ENCODE measurements at regions not wholly inside any gene's neighbourhood (a gene's known extent, or its start where the extent isn't known, plus 50 kb on each side); places are given as distances from the start of the nearest gene placed in this dataset.

DNA sequence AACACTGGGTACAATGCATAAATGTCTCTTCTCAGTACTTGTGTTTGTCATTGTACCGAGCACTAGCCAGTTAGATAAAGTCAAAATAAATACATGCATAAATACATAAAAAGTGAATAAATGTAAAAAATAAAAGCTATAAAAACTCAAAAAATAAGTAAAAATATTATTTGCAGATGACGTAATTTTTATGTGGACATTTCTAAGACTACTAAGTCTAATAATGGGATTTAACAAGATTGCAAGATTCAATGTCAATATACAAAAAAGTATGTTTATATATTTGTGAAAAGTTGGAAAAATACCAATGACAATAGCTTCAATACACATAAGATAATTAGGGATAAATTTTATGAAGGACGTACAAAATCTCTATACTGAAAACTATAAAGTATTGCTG lies 639.6 kb downstream of the CBLN4 start:
- H3K9me3 Mint-ChIP-seq (ENCODE audit: unreplicated experiment), result peaks cover 11% of the 10 kb centered on the region
- TF ChIP-seq, protein P1, sequence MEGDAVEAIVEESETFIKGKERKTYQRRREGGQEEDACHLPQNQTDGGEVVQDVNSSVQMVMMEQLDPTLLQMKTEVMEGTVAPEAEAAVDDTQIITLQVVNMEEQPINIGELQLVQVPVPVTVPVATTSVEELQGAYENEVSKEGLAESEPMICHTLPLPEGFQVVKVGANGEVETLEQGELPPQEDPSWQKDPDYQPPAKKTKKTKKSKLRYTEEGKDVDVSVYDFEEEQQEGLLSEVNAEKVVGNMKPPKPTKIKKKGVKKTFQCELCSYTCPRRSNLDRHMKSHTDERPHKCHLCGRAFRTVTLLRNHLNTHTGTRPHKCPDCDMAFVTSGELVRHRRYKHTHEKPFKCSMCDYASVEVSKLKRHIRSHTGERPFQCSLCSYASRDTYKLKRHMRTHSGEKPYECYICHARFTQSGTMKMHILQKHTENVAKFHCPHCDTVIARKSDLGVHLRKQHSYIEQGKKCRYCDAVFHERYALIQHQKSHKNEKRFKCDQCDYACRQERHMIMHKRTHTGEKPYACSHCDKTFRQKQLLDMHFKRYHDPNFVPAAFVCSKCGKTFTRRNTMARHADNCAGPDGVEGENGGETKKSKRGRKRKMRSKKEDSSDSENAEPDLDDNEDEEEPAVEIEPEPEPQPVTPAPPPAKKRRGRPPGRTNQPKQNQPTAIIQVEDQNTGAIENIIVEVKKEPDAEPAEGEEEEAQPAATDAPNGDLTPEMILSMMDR (IDR thresholded peaks at IDR 0.05; ENCODE audit: unreplicated experiment), result no peak
- no peak overlapping the region for H3K4me3 Mint-ChIP-seq (ENCODE audit: unreplicated experiment)
- H3K27me3 Mint-ChIP-seq (ENCODE audit: unreplicated experiment), result peaks cover 2% of the 10 kb centered on the region
- H3K4me1 Mint-ChIP-seq (ENCODE audit: unreplicated experiment), result no peaks in the 10 kb centered on the region
- no peak for DNase-seq (ENCODE audit: low spot score)
- peaks cover 4% of the 10 kb centered on the region for H3K36me3 Mint-ChIP-seq (ENCODE audit: low read depth, unreplicated experiment)
- H3K27ac Mint-ChIP-seq (ENCODE audit: unreplicated experiment), result no peak overlapping the region

GRCh38 chr20:55360895-55361294 lies 644.4 kb downstream of the CBLN4 start:
- Mint-ChIP-seq H3K4me3 (ENCODE audit: unreplicated experiment) (no peak overlapping the region), H3K4me1 (ENCODE audit: unreplicated experiment) (no peaks in the 10 kb centered on the region), H3K36me3 (ENCODE audit: low read depth, unreplicated experiment) (peaks cover 4% of the 10 kb centered on the region), H3K27ac (ENCODE audit: unreplicated experiment) (no peak overlapping the region), H3K9me3 (ENCODE audit: unreplicated experiment) (peaks cover 16% of the 10 kb centered on the region), H3K27me3 (ENCODE audit: unreplicated experiment) (no peaks in the 10 kb centered on the region)
- DNase-seq (ENCODE audit: low spot score), result no peak
- TF ChIP-seq, protein P1 (IDR thresholded peaks at IDR 0.05; ENCODE audit: unreplicated experiment), result no peak

DNA sequence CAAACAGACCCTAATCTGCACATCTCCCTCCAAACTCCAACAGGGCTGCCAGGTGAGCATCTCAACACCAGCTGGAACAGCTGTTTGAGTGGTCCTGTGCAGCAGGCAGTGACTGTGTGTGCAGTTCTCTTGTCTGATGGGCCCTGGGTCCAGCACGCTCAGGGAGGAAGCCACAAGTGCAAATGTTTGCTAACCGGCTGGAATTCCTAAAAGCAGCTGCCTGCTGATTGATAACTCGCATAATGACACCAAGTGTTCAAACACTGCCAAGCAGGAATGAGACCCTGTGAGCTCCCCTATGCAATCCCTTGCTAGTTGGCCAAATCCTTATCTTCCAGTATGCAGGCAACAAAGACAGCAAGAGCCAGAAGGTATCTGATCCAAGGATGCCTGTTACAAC lies 650.6 kb downstream of the CBLN4 start:
- Mint-ChIP-seq H3K36me3 (ENCODE audit: low read depth, unreplicated experiment) (no peaks in the 10 kb centered on the region), H3K9me3 (ENCODE audit: unreplicated experiment) (peaks cover 23% of the 10 kb centered on the region), H3K4me1 (ENCODE audit: unreplicated experiment) (no peaks in the 10 kb centered on the region), H3K4me3 (ENCODE audit: unreplicated experiment) (no peak overlapping the region), H3K27me3 (ENCODE audit: unreplicated experiment) (peaks cover 5% of the 10 kb centered on the region), H3K27ac (ENCODE audit: unreplicated experiment) (no peak overlapping the region)
- TF ChIP-seq, protein P1 (IDR thresholded peaks at IDR 0.05; ENCODE audit: unreplicated experiment), result no peak
- no peak for DNase-seq (ENCODE audit: low spot score)

DNA sequence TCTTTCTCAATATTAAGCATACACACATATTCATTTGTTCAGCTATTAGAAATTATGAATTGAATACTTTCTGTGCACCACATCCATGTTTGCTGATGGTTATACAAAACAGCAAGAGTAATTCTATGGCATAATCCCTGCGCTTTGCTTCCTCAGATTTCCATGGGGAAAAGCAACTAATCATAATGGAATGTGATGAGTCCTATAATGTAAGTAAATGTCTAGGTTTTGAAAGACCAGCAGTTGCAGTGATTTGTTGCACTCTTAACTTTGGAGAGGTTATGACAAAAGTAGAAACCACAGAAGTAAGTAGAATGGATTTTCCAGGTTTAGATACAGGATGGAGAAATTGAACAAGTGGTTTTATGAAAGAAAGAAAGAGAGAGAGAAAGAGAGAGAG lies 652.1 kb downstream of the CBLN4 start:
- no peaks in the 10 kb centered on the region for H3K36me3 Mint-ChIP-seq (ENCODE audit: low read depth, unreplicated experiment)

GRCh38 chr20:55348223-55348622 lies 657.1 kb downstream of the CBLN4 start:
- Mint-ChIP-seq H3K9me3 (ENCODE audit: unreplicated experiment) (peaks cover 37% of the 10 kb centered on the region), H3K36me3 (ENCODE audit: low read depth, unreplicated experiment) (no peaks in the 10 kb centered on the region), H3K27ac (ENCODE audit: unreplicated experiment) (no peak overlapping the region), H3K4me1 (ENCODE audit: unreplicated experiment) (no peaks in the 10 kb centered on the region), H3K4me3 (ENCODE audit: unreplicated experiment) (no peak overlapping the region), H3K27me3 (ENCODE audit: unreplicated experiment) (peaks cover 6% of the 10 kb centered on the region)
- TF ChIP-seq, protein P1 (IDR thresholded peaks at IDR 0.05; ENCODE audit: unreplicated experiment), result no peak
- DNase-seq (ENCODE audit: low spot score), result no peak

More for the DNA sequence above, 652.1 kb downstream of the CBLN4 start:
- H3K4me3 Mint-ChIP-seq (ENCODE audit: unreplicated experiment), result no peak overlapping the region
- H3K4me1 Mint-ChIP-seq (ENCODE audit: unreplicated experiment), result no peaks in the 10 kb centered on the region
- H3K27me3 Mint-ChIP-seq (ENCODE audit: unreplicated experiment), result peaks cover 5% of the 10 kb centered on the region
- TF ChIP-seq, protein P1 (IDR thresholded peaks at IDR 0.05; ENCODE audit: unreplicated experiment), result no peak
- H3K9me3 Mint-ChIP-seq (ENCODE audit: unreplicated experiment), result peaks cover 23% of the 10 kb centered on the region
- H3K27ac Mint-ChIP-seq (ENCODE audit: unreplicated experiment), result no peak overlapping the region
- no peak for DNase-seq (ENCODE audit: low spot score)

All from endothelial cell (in vitro differentiated cells).